WTC11 (cell line): ENCODE measurements at regions not wholly inside any gene's neighbourhood (a gene's known extent, or its start where the extent isn't known, plus 50 kb on each side); places are given as distances from the start of the nearest gene placed in this dataset.

ENCODE experiments used
- ATAC-seq: fragments of 200-7000 bp; cut with Tn5 transposase; 2 replicates; pipeline ENCODE4 v1.10.0; 2021; ENCODE audit warnings: mild to moderate bottlenecking, moderate library complexity
- CTCF ChIA-PET: fragments of 300-600 bp; sonication (Branson Sonifier 250); formaldehyde crosslinking; loops from one replicate; lab custom pipeline; 2021; ENCODE audit warnings: antibody characterized with exemption; lab: Charles Lee
- POLR2A ChIA-PET: fragments of 350-600 bp; sonication (Branson Sonifier 250); formaldehyde crosslinking; loops from one replicate; lab custom pipeline; 2021; ENCODE audit warnings: antibody characterized with exemption; lab: Charles Lee
- DNase-seq: peaks from one replicate; pipeline ENCODE4 v3.0.0; 2021; ENCODE audit warnings: low spot score
- H3K27ac Mint-ChIP-seq: 2 replicates; pipeline ENCODE4 v1.8.0; 2021; ENCODE audit warnings: mixed read lengths
- H3K27me3 Mint-ChIP-seq: 2 replicates; pipeline ENCODE4 v1.8.0; 2021; ENCODE audit warnings: low read depth, mild to moderate bottlenecking, moderate library complexity, mixed read lengths
- H3K36me3 Mint-ChIP-seq: 2 replicates; pipeline ENCODE4 v1.8.0; 2021; ENCODE audit warnings: mixed read lengths
- H3K4me1 Mint-ChIP-seq: 2 replicates; pipeline ENCODE4 v1.8.0; 2022; ENCODE audit warnings: mixed read lengths
- H3K4me3 Mint-ChIP-seq: 2 replicates; pipeline ENCODE4 v1.8.0; 2021; ENCODE audit warnings: mild to moderate bottlenecking, moderate library complexity, mixed read lengths
- H3K9me3 Mint-ChIP-seq: 2 replicates; pipeline ENCODE4 v1.8.0; 2021; ENCODE audit warnings: mixed read lengths
- CREB1 ChIP-seq: sonication (generic); formaldehyde crosslinking; IDR thresholded peaks from 2 replicates; pipeline ENCODE4 v1.8.0; 2023; ENCODE audit warnings: mild to moderate bottlenecking, missing genetic modification reagents
- CREM ChIP-seq: sonication (generic); formaldehyde crosslinking; IDR thresholded peaks from 2 replicates; pipeline ENCODE4 v1.8.1; 2022; ENCODE audit warnings: mild to moderate bottlenecking, missing genetic modification reagents, moderate library complexity
- HMGA2 ChIP-seq: fragments of 250-450 bp; sonication (Bioruptor Pico); IDR thresholded peaks from 2 replicates; pipeline ENCODE4 v1.4.0; 2021; ENCODE audit warnings: mild to moderate bottlenecking, moderate library complexity
- JUN ChIP-seq: sonication (generic); formaldehyde crosslinking; IDR thresholded peaks from 2 replicates; pipeline ENCODE4 v1.8.0; 2023; ENCODE audit warnings: mild to moderate bottlenecking, missing genetic modification reagents
- MYBL2 ChIP-seq: sonication (generic); formaldehyde crosslinking; IDR thresholded peaks from 2 replicates; pipeline ENCODE4 v1.8.1; 2023; ENCODE audit warnings: mild to moderate bottlenecking, moderate library complexity, missing genetic modification reagents
- OVOL2 ChIP-seq: fragments of 250-450 bp; sonication (Bioruptor Pico); IDR thresholded peaks from 2 replicates; pipeline ENCODE4 v1.9.0; 2021; ENCODE audit warnings: mild to moderate bottlenecking, borderline replicate concordance
- SMAD3 ChIP-seq: sonication (generic); formaldehyde crosslinking; IDR thresholded peaks from 2 replicates; pipeline ENCODE4 v1.8.0; 2022; ENCODE audit warnings: missing genetic modification reagents, mild to moderate bottlenecking, borderline replicate concordance
- ZNF121 ChIP-seq: sonication (generic); formaldehyde crosslinking; IDR thresholded peaks from 2 replicates; pipeline ENCODE4 v1.8.0; 2023; ENCODE audit warnings: missing genetic modification reagents
- ZNF317 ChIP-seq: sonication (generic); formaldehyde crosslinking; IDR thresholded peaks from 2 replicates; pipeline ENCODE4 v1.8.1; 2023; ENCODE audit warnings: low read depth, mild to moderate bottlenecking, moderate library complexity, missing genetic modification reagents, borderline replicate concordance
- TF ChIP-seq, protein P1 (sequence below): sonication (generic); formaldehyde crosslinking; IDR thresholded peaks from 2 replicates; pipeline ENCODE4 v1.8.0; 2022; ENCODE audit warnings: mild to moderate bottlenecking, missing genetic modification reagents
- TF ChIP-seq, protein P2 (sequence below): sonication (generic); formaldehyde crosslinking; IDR thresholded peaks from 2 replicates; pipeline ENCODE4 v1.8.1; 2023; ENCODE audit warnings: mild to moderate bottlenecking, missing genetic modification reagents
- TF ChIP-seq, protein P3 (sequence below): sonication (generic); formaldehyde crosslinking; IDR thresholded peaks from 2 replicates; pipeline ENCODE4 v1.8.0; 2023; ENCODE audit warnings: missing genetic modification reagents
- TF ChIP-seq, protein P4 (sequence below): sonication (generic); formaldehyde crosslinking; IDR thresholded peaks from 2 replicates; pipeline ENCODE4 v1.8.1; 2022; ENCODE audit warnings: low read depth, missing genetic modification reagents, borderline replicate concordance
- TF ChIP-seq, protein P5 (sequence below): sonication (generic); formaldehyde crosslinking; IDR thresholded peaks from 2 replicates; pipeline ENCODE4 v1.8.0; 2022; ENCODE audit warnings: missing genetic modification reagents
- TF ChIP-seq, protein P6 (sequence below): fragments of 250-450 bp; sonication (Bioruptor Pico); IDR thresholded peaks from 2 replicates; pipeline ENCODE4 v1.9.0; 2021; ENCODE audit warnings: moderate library complexity, mild to moderate bottlenecking, inconsistent platforms, borderline replicate concordance

DNA sequence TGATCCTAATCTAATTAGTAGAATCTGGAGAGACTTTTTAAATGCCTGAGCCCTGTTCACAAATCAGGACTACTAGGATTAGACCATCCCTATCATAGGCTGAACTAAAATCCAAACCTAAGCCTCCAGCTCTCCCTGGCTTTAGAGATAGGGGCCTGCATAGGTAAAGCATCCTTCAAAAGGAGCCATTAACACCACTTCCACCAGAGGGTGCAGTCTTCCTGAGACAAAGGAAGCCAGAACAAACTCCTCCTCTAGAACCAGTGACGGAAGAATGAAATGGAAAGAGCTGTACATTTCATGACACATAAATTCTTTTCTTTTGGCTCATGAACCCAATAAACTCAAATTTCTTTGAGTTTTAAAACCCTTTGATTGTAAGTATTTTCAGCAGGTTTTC lies 291.2 kb upstream of the ADGRB3 start (continued):
- TF ChIP-seq, protein P1, sequence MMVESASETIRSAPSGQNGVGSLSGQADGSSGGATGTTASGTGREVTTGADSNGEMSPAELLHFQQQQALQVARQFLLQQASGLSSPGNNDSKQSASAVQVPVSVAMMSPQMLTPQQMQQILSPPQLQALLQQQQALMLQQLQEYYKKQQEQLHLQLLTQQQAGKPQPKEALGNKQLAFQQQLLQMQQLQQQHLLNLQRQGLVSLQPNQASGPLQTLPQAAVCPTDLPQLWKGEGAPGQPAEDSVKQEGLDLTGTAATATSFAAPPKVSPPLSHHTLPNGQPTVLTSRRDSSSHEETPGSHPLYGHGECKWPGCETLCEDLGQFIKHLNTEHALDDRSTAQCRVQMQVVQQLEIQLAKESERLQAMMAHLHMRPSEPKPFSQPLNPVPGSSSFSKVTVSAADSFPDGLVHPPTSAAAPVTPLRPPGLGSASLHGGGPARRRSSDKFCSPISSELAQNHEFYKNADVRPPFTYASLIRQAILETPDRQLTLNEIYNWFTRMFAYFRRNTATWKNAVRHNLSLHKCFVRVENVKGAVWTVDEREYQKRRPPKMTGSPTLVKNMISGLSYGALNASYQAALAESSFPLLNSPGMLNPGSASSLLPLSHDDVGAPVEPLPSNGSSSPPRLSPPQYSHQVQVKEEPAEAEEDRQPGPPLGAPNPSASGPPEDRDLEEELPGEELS (CRISPR knock-in tag) = no peak
- TF ChIP-seq, protein P2, sequence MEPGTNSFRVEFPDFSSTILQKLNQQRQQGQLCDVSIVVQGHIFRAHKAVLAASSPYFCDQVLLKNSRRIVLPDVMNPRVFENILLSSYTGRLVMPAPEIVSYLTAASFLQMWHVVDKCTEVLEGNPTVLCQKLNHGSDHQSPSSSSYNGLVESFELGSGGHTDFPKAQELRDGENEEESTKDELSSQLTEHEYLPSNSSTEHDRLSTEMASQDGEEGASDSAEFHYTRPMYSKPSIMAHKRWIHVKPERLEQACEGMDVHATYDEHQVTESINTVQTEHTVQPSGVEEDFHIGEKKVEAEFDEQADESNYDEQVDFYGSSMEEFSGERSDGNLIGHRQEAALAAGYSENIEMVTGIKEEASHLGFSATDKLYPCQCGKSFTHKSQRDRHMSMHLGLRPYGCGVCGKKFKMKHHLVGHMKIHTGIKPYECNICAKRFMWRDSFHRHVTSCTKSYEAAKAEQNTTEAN (CRISPR knock-in tag) = no peak

DNA sequence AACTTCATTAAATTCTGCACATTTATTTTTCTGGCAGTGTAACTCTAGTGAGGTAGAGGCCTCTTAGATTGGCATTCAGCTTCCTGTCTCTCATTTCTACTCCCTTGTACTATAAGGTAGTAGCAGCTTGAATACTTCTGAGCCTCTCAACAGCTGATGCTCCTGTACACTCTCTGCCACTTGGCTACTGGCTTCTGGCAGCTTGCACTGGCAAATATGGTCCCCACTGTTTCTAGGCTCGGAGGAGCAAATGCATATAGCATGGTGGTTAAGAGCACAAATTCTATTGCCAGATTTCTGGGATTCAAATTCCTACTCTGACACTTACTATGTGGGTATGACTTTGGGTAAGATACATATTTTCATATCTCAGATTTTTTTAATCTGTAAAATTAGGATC lies 292.8 kb upstream of the ADGRB3 start:
- no peak overlapping the region for H3K4me3 Mint-ChIP-seq
- POLR2A ChIA-PET = no interaction called here
- no peaks in the 10 kb centered on the region for H3K36me3 Mint-ChIP-seq
- no peak for DNase-seq
- ATAC-seq = no peak
- TF ChIP-seq HMGA2 (CRISPR knock-in tag) = no peak
- TF ChIP-seq, protein P3, sequence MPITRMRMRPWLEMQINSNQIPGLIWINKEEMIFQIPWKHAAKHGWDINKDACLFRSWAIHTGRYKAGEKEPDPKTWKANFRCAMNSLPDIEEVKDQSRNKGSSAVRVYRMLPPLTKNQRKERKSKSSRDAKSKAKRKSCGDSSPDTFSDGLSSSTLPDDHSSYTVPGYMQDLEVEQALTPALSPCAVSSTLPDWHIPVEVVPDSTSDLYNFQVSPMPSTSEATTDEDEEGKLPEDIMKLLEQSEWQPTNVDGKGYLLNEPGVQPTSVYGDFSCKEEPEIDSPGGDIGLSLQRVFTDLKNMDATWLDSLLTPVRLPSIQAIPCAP (CRISPR knock-in tag) = no peak
- TF ChIP-seq MYBL2 (CRISPR knock-in tag) = no peak
- TF ChIP-seq ZNF317 (CRISPR knock-in tag) = no peak
- TF ChIP-seq CREB1 (CRISPR knock-in tag) = no peak
- TF ChIP-seq, all 79 proteins: peak for 0
- Mint-ChIP-seq H3K9me3 (no peaks in the 10 kb centered on the region), H3K27ac (no peak overlapping the region), H3K4me1 (no peaks in the 10 kb centered on the region), H3K27me3 (no peaks in the 10 kb centered on the region)
- CTCF ChIA-PET = interaction anchor here (1.4 kb wide), 1 partner anchor 293 kb away, joined by 4 read pairs; the partner anchor contains the start of gene ADGRB3

DNA sequence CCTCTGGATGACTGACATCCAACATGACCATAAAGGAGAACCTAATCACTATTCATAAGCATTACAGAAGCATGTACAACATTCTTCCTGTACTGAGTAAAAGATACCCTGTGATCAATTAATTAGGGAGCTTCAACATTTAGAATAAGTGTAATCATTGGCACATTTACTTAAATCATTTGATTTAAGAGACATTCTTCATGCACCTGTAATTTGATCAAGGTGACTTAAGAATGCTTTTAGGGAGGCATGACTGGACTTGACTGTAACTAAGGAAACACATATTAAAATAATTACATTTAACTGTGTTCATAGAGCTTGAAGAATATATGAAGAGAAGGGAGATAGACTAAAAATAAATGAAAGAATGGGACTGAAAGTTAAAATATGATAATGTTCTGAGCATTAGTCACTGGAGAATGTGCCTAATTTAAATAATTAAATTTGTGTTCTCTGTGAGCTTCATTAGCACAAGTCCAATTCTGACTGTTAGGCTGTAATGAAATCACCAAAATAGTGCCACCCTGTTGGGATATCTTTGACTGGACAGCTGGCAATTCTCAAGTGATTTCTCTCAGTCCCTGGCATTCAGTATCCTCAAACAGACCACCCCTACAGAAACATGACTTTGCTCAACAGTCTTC lies 295.5 kb upstream of the ADGRB3 start:
- H3K4me3 Mint-ChIP-seq = no peak overlapping the region
- TF ChIP-seq ZNF121 (no peak), OVOL2 (no peak), JUN (CRISPR knock-in tag) (no peak), SMAD3 (CRISPR knock-in tag) (no peak), CREM (CRISPR knock-in tag) (no peak)
- TF ChIP-seq, protein P4, sequence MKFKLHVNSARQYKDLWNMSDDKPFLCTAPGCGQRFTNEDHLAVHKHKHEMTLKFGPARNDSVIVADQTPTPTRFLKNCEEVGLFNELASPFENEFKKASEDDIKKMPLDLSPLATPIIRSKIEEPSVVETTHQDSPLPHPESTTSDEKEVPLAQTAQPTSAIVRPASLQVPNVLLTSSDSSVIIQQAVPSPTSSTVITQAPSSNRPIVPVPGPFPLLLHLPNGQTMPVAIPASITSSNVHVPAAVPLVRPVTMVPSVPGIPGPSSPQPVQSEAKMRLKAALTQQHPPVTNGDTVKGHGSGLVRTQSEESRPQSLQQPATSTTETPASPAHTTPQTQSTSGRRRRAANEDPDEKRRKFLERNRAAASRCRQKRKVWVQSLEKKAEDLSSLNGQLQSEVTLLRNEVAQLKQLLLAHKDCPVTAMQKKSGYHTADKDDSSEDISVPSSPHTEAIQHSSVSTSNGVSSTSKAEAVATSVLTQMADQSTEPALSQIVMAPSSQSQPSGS (CRISPR knock-in tag) = no peak
- TF ChIP-seq, protein P5, sequence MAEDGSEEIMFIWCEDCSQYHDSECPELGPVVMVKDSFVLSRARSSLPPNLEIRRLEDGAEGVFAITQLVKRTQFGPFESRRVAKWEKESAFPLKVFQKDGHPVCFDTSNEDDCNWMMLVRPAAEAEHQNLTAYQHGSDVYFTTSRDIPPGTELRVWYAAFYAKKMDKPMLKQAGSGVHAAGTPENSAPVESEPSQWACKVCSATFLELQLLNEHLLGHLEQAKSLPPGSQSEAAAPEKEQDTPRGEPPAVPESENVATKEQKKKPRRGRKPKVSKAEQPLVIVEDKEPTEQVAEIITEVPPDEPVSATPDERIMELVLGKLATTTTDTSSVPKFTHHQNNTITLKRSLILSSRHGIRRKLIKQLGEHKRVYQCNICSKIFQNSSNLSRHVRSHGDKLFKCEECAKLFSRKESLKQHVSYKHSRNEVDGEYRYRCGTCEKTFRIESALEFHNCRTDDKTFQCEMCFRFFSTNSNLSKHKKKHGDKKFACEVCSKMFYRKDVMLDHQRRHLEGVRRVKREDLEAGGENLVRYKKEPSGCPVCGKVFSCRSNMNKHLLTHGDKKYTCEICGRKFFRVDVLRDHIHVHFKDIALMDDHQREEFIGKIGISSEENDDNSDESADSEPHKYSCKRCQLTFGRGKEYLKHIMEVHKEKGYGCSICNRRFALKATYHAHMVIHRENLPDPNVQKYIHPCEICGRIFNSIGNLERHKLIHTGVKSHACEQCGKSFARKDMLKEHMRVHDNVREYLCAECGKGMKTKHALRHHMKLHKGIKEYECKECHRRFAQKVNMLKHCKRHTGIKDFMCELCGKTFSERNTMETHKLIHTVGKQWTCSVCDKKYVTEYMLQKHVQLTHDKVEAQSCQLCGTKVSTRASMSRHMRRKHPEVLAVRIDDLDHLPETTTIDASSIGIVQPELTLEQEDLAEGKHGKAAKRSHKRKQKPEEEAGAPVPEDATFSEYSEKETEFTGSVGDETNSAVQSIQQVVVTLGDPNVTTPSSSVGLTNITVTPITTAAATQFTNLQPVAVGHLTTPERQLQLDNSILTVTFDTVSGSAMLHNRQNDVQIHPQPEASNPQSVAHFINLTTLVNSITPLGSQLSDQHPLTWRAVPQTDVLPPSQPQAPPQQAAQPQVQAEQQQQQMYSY (CRISPR knock-in tag) = no peak
- TF ChIP-seq, protein P6, sequence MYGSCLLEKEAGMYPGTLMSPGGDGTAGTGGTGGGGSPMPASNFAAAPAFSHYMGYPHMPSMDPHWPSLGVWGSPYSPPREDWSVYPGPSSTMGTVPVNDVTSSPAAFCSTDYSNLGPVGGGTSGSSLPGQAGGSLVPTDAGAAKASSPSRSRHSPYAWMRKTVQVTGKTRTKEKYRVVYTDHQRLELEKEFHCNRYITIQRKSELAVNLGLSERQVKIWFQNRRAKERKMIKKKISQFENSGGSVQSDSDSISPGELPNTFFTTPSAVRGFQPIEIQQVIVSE = no peak
- POLR2A ChIA-PET = no interaction called here
- H3K36me3 Mint-ChIP-seq = no peaks in the 10 kb centered on the region
- no peak for DNase-seq
- ATAC-seq = no peak
- CTCF ChIA-PET = no interaction called here
- H3K27me3 Mint-ChIP-seq = no peaks in the 10 kb centered on the region
- no peaks in the 10 kb centered on the region for H3K9me3 Mint-ChIP-seq
- no peaks in the 10 kb centered on the region for H3K4me1 Mint-ChIP-seq
- no peak overlapping the region for H3K27ac Mint-ChIP-seq
